Panc1 (cell line): ENCODE measurements at regions not wholly inside any gene's neighbourhood (a gene's known extent, or its start where the extent isn't known, plus 50 kb on each side); places are given as distances from the start of the nearest gene placed in this dataset.

Experiments
- ATAC-seq: fragments of 200-7000 bp; cut with Tn5 transposase; 2 replicates; pipeline ENCODE4 v1.9.1; 2020; ENCODE audit warnings: mild to moderate bottlenecking, moderate library complexity
- BruUV-seq: library from RNA; stranded (reverse); fragments of 400-500 nt; replicated peaks from 2 replicates; lab custom pipeline; 2021; lab: Mats Ljungman, UMichigan
- CTCF ChIA-PET: fragments of 300-600 bp; sonication (Branson Sonifier 250); formaldehyde crosslinking; loops from one replicate; lab custom pipeline; 2022; ENCODE audit warnings: antibody characterized with exemption; lab: Charles Lee
- POLR2A ChIA-PET: fragments of 300-600 bp; sonication (Branson Sonifier 250); formaldehyde crosslinking; loops from one replicate; lab custom pipeline; 2022; ENCODE audit warnings: antibody characterized with exemption; lab: Charles Lee
- DNase-seq: peaks from one replicate; pipeline ENCODE4 v3.0.0-alpha.2; 2010; ENCODE audit warnings: low read depth, low spot score
- H3K27ac ChIP-seq: 2 replicates; pipeline ENCODE4 v1.5.1; 2011; ENCODE audit warnings: mild to moderate bottlenecking, low read length, inconsistent platforms
- H3K27me3 ChIP-seq: fragments of 200-500 bp; sonication (Bioruptor generic); 2 replicates; pipeline ENCODE4 v1.6.0; 2014; ENCODE audit warnings: low read length, inconsistent platforms; ENCODE audit not compliant: control insufficient read depth, insufficient read depth
- H3K36me3 ChIP-seq: fragments of 200-500 bp; sonication (Bioruptor generic); 2 replicates; pipeline ENCODE4 v1.5.1; 2014; ENCODE audit warnings: inconsistent platforms, mild to moderate bottlenecking, low read length, moderate library complexity; ENCODE audit not compliant: control insufficient read depth, insufficient read depth
- H3K4me1 ChIP-seq: 2 replicates; pipeline ENCODE4 v1.5.1; 2011; ENCODE audit warnings: inconsistent platforms, mild to moderate bottlenecking, low read length, moderate library complexity; ENCODE audit not compliant: control insufficient read depth, insufficient read depth
- H3K4me3 ChIP-seq, 2 experiments: 2 replicates each; pipeline ENCODE4 v1.5.1; 2011 to 2012; ENCODE audit warnings: low read depth in 2 of 2, low read length in 2 of 2, mild to moderate bottlenecking in 2 of 2, inconsistent platforms in 1 of 2, moderate library complexity in 1 of 2
- H3K9me3 ChIP-seq: fragments of 200-500 bp; sonication (Bioruptor generic); 2 replicates; pipeline ENCODE4 v1.5.1; 2014; ENCODE audit warnings: low read depth, mild to moderate bottlenecking, inconsistent platforms, low read length, moderate library complexity; ENCODE audit not compliant: control insufficient read depth, insufficient read depth
- CTCF ChIP-seq: fragments of 450-650 bp; IDR thresholded peaks from 2 replicates; pipeline ENCODE4 v1.5.1; 2017; ENCODE audit warnings: mild to moderate bottlenecking
- POLR2AphosphoS5 ChIP-seq: IDR thresholded peaks from 2 replicates; pipeline ENCODE4 v1.6.1; 2012; ENCODE audit warnings: mild to moderate bottlenecking, low read depth, low read length, moderate library complexity
- REST ChIP-seq, 2 experiments: IDR thresholded peaks; 2 replicates each; pipeline ENCODE4 v1.6.1; 2011 to 2012; ENCODE audit warnings: low read depth in 2 of 2, control low read depth in 1 of 2, low read length in 1 of 2, mild to moderate bottlenecking in 1 of 2, moderate library complexity in 1 of 2; ENCODE audit not compliant: insufficient read depth in 1 of 2
- SIN3A ChIP-seq: IDR thresholded peaks from 2 replicates; pipeline ENCODE4 v1.6.1; 2012; ENCODE audit warnings: low read depth, mild to moderate bottlenecking, low read length, moderate library complexity, borderline replicate concordance; ENCODE audit not compliant: insufficient read depth
- TCF7L2 ChIP-seq: IDR thresholded peaks from 2 replicates; pipeline ENCODE4 v1.6.1; 2011; ENCODE audit warnings: mild to moderate bottlenecking, low read depth, low read length, inconsistent platforms
- in situ Hi-C: cut with HindIII; loops from 2 replicates; pipeline ENCODE4 v1.10.0; 2016; ENCODE audit warnings: low sequenced_read_pairs, low pct_unique_long_range_greater_than_20kb
- intact Hi-C: fragments of 100-400 bp; cut with micrococcal nuclease; formaldehyde crosslinking; loops from one replicate; pipeline ENCODE4 v1.10.0; 2022; ENCODE audit not compliant: unreplicated experiment

- no peak for TF ChIP-seq REST (IDR thresholded peaks at IDR 0.05; ENCODE audit: insufficient read depth in 1 of 2, low read depth in 2 of 2, low read length in 1 of 2)
- TF ChIP-seq CTCF, result no peak
- no peak for TF ChIP-seq TCF7L2
- TF ChIP-seq POLR2AphosphoS5, result no peak
- TF ChIP-seq SIN3A, result no peak
- H3K4me1 ChIP-seq, result no peaks in the 10 kb centered on the region
- in situ Hi-C loops (no loop called here), intact Hi-C loops (no loop called here)
- no peak overlapping the region for H3K4me3 ChIP-seq
- ChIA-PET CTCF (no interaction called here), POLR2A (no interaction called here)
- H3K27me3 ChIP-seq, result no peaks in the 10 kb centered on the region
- ATAC-seq, result no peak
- H3K27ac ChIP-seq, result no peak overlapping the region
- peaks cover 10% of the 10 kb centered on the region; the same call in 1 of the 2 replicates for H3K9me3 ChIP-seq
- BruUV-seq, result no TSS peak
- no peak for DNase-seq
- no peaks in the 10 kb centered on the region for H3K36me3 ChIP-seq
Observed at GRCh38 chr1:38279148-38279547, 232.6 kb upstream of the POU3F1 start.

DNA sequence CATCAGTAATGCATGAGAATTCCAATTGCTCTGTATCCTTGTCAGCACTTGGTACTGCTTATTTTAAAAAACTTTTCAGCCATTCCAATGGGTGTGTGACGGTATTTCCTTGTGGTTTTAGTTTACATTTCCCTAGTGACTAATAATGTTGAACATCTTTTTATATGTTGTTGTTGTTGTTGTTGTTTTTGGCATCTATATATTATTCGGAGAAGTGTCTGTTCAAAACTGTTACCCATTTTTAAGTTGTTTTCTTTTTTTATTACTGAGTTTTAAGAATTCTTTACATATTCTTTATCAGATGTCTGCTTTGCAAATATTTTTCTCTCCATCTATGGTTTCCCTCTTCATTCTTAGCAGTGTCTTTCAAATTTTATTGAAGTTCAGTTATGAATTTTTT, 231.1 kb upstream of the POU3F1 start:
- TF ChIP-seq POLR2AphosphoS5, result no peak
- H3K27me3 ChIP-seq, result peaks cover 2% of the 10 kb centered on the region; the same call in 1 of the 2 replicates
- H3K27ac ChIP-seq, result no peak overlapping the region
- no TSS peak for BruUV-seq
- ATAC-seq, result no peak
- intact Hi-C loops (no loop called here), in situ Hi-C loops (no loop called here)
- no peaks in the 10 kb centered on the region for H3K36me3 ChIP-seq
- H3K4me1 ChIP-seq, result no peaks in the 10 kb centered on the region
- peaks cover 10% of the 10 kb centered on the region; the same call in 1 of the 2 replicates for H3K9me3 ChIP-seq
- ChIA-PET CTCF (no interaction called here), POLR2A (no interaction called here)
- no peak overlapping the region for H3K4me3 ChIP-seq
- no peak for DNase-seq

DNA sequence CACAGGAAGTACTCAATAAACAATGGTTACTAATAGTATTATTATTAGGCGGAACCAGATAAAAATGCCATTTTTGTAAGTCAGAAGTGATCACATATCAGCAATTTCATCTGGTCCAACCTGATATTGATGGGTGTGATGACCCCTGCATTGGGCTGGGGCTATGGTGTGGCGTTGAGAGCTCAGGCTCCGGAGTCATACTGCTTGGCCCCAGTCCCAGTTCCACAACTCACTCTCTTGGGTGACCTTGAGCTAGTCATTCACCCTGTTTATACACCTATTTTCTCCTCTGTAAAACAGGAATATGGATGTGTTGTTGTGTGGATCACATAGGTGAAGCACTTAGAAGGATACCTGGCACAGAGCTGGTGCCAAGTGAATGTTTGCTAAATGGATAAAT, 229.4 kb upstream of the POU3F1 start:
- CTCF ChIA-PET, result no interaction called here
- BruUV-seq, result no TSS peak
- Histone ChIP-seq H3K27me3 (peaks cover 2% of the 10 kb centered on the region; the same call in 1 of the 2 replicates), H3K4me1 (no peaks in the 10 kb centered on the region), H3K36me3 (no peaks in the 10 kb centered on the region), H3K4me3 (no peak overlapping the region), H3K27ac (no peak overlapping the region), H3K9me3 (peaks cover 10% of the 10 kb centered on the region; the same call in 1 of the 2 replicates)
- intact Hi-C loops (no loop called here), in situ Hi-C loops (no loop called here)
- DNase-seq, result no peak
- no peak for ATAC-seq
- POLR2A ChIA-PET, result no interaction called here
- no peak for TF ChIP-seq POLR2AphosphoS5
